Upper lobe of left lung (tissue), 6 donors: ENCODE measurements at regions not wholly inside any gene's neighbourhood (a gene's known extent, or its start where the extent isn't known, plus 50 kb on each side); places are given as distances from the start of the nearest gene placed in this dataset.

ENCODE experiments used
- ATAC-seq, 2 donors: fragments of 200-7000 bp; cut with Tn5 transposase; one replicate each; pipeline ENCODE4 v1.9.1; 2022; ENCODE audit warnings: mild to moderate bottlenecking in 2 of 2, moderate library complexity in 2 of 2; ENCODE audit not compliant: low FRiP score in 2 of 2
- DNase-seq, 2 donors: peaks; one replicate each; pipeline ENCODE4 v3.0.0-alpha.2; 2019 to 2020
- H3K27ac ChIP-seq, 4 donors: fragments of 200-600 bp; sonication (generic); one replicate each; pipeline ENCODE4 v1.5.1; 2016 to 2019
- H3K27me3 ChIP-seq, 4 donors: fragments of 200-600 bp; sonication (generic); one replicate each; pipeline ENCODE4 v1.5.1; 2017 to 2019
- H3K36me3 ChIP-seq, 4 donors: fragments of 200-600 bp; sonication (generic); one replicate each; pipeline ENCODE4 v1.5.1; 2016 to 2019
- H3K4me1 ChIP-seq, 4 donors: fragments of 200-600 bp; sonication (generic); one replicate each; pipeline ENCODE4 v1.5.1; 2018 to 2019
- H3K4me3 ChIP-seq, 4 donors: fragments of 200-600 bp; sonication (generic); one replicate each; pipeline ENCODE4 v1.5.1; 2017 to 2019; ENCODE audit warnings: mild to moderate bottlenecking in 2 of 4, moderate library complexity in 1 of 4
- H3K9me3 ChIP-seq, 4 donors: fragments of 200-600 bp; sonication (generic); one replicate each; pipeline ENCODE4 v1.5.1; 2018 to 2019
- EP300 ChIP-seq, 4 donors: sonication (generic); formaldehyde crosslinking; IDR thresholded peaks; one replicate each; pipeline ENCODE4 v1.5.1; 2017; ENCODE audit warnings: antibody characterized with exemption in 4 of 4, control low read depth in 2 of 4
- POLR2A ChIP-seq, 4 donors: fragments of 450-650 bp; IDR thresholded peaks; one replicate each; pipeline ENCODE4 v1.5.1; 2016 to 2017; ENCODE audit warnings: antibody characterized with exemption in 4 of 4, mild to moderate bottlenecking in 2 of 4
- POLR2AphosphoS5 ChIP-seq, 2 donors: sonication (generic); formaldehyde crosslinking; IDR thresholded peaks; one replicate each; pipeline ENCODE4 v1.5.1; 2017; ENCODE audit warnings: antibody characterized with exemption in 2 of 2
- WGBS, 2 donors: methylation state at CpG; one replicate each; pipeline ENCODE4 v1.1.5; 2017 to 2018; 5-methylcytosine and 5-hydroxymethylcytosine counted together
- TF ChIP-seq, protein P1 (sequence below), 6 experiments: fragments of 450-650 bp in 4 of 6; fragments of 200-600 bp in 2 of 6; sonication (generic) in 2 of 6; IDR thresholded peaks; one replicate each; pipeline ENCODE4 v1.5.1; 2016 to 2019; ENCODE audit warnings: antibody characterized with exemption in 6 of 6
- donor health status: DM: no; HTN: no; CAD: no; lungs with moderate emphysema.
- donor health status: DM: no; HTN: yes; CAD: no; lungs with severe emphysema.

DNA sequence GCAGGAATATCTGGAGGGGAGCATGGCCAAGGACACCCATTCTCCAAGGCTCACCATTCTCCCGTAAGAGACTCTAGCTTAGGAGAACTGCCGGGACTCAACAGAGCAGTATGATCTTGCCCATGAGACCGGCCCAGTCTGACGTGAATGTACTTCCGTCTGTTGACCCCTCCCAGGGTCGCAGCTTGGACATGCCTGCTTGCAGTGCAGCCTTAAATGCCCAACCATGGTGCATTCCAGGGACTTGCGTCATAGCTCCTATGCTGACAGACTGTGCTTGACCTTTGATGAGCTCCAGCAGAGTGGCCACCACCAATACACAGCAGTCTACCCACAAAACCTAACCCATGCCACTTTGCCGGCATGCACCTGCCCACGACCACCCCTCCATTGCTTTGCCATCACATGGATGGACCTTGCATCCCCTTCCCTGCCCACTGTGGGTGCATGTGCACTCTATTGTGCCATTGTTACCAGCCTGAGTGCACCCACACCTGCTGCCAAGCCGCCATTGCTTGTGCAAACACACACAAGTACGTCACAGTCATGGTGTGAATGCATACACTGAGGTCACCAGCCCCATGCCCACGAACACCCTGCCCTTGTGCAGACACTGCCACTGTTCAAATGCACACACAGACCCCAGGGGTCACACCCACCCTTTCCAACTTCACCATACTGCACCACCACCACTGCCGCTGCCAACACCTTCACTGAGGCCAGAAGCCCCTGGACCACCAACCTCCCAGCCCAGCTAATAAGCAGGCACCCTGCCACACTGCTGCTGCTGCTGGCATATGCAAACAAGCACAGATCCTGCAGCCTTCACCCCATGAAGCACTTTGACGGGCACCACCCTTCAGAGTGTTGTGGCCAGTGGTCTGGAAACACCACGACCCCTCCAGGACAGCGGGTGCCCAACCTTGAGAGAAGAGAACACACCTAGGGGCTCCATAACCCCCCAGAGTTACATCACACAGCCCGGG, 1141.3 kb downstream of the BRINP3 start:
- no peaks in the 10 kb centered on the region for H3K9me3 ChIP-seq
- H3K4me3 ChIP-seq: no peak overlapping the region
- no peaks in the 10 kb centered on the region for H3K27me3 ChIP-seq
- no peaks in the 10 kb centered on the region for H3K36me3 ChIP-seq
- 87 to 91% methylated on average over 5 to 17 of the region's 17 CpGs for WGBS, 2 donors
- TF ChIP-seq, protein P1, sequence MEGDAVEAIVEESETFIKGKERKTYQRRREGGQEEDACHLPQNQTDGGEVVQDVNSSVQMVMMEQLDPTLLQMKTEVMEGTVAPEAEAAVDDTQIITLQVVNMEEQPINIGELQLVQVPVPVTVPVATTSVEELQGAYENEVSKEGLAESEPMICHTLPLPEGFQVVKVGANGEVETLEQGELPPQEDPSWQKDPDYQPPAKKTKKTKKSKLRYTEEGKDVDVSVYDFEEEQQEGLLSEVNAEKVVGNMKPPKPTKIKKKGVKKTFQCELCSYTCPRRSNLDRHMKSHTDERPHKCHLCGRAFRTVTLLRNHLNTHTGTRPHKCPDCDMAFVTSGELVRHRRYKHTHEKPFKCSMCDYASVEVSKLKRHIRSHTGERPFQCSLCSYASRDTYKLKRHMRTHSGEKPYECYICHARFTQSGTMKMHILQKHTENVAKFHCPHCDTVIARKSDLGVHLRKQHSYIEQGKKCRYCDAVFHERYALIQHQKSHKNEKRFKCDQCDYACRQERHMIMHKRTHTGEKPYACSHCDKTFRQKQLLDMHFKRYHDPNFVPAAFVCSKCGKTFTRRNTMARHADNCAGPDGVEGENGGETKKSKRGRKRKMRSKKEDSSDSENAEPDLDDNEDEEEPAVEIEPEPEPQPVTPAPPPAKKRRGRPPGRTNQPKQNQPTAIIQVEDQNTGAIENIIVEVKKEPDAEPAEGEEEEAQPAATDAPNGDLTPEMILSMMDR (IDR thresholded peaks at IDR 0.05): no peak
- TF ChIP-seq POLR2A (IDR thresholded peaks at IDR 0.05) (no peak), EP300 (IDR thresholded peaks at IDR 0.05) (no peak), POLR2AphosphoS5 (IDR thresholded peaks at IDR 0.05) (no peak)
- no peaks in the 10 kb centered on the region for H3K4me1 ChIP-seq
- DNase-seq (peak in 1 of 2 donors; percentile 14), ATAC-seq (no peak)
- no peak overlapping the region for H3K27ac ChIP-seq

DNA sequence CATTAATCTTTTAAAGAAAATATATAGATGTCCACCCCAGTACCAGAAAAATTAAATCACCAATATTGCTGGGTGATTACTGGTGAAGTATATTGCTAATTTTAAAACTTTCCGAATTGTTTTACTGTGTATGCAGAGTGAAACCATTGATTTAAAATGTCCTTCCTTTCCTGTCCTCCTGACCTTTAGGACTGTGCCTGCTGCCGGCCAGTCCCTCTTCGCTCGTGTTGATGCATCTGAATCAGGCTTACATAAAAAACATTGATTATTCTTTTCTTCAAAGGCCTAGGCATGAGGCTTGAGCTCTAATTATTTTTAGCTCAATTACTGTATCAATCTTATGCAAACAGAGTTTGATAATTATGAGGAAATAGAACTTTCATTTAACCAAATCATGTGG, 1128.1 kb downstream of the BRINP3 start:
- TF ChIP-seq EP300 (IDR thresholded peaks at IDR 0.05) (no peak), POLR2A (IDR thresholded peaks at IDR 0.05) (no peak), POLR2AphosphoS5 (IDR thresholded peaks at IDR 0.05) (no peak)
- TF ChIP-seq, protein P1 (IDR thresholded peaks at IDR 0.05): no peak
- ATAC-seq (no peak), DNase-seq (no peak)
- H3K9me3 ChIP-seq: no peaks in the 10 kb centered on the region
- H3K27ac ChIP-seq: no peak overlapping the region
- no peaks in the 10 kb centered on the region for H3K27me3 ChIP-seq
- no peaks in the 10 kb centered on the region for H3K4me1 ChIP-seq
- H3K36me3 ChIP-seq: no peaks in the 10 kb centered on the region
- no peak overlapping the region for H3K4me3 ChIP-seq
- WGBS, 2 donors: 67 to 75% methylated on average over 4 of the region's 4 CpGs

DNA sequence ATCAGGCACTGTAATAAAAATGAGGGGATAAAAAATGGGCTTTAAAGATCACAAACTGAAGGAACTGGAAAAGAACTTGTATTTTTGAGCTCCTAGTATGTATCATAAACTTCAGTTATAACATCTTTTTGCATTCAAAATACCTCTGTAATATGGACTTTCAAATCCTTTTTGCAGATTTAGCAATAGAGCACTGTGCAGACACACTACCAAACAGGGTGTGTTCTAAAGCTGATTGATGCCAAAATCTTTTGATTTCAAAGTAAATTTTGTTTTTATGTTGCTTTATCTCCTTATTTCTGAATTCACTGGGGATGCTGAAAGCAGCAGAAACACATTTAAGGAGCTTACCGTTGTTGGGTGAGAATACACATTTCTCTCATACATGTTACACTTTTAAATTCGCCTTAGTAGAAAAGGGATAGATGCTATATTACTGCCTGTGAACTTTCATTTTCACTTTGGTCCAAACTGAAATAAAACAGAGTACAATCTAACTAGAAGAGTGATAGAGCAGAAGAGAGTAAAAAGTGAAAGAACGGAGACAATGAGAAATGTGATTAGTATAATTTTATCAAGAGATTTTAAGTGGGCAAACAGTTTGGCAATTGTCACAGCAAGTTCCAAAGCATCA, 1126.6 kb downstream of the BRINP3 start:
- H3K4me3 ChIP-seq: no peak overlapping the region
- no peak overlapping the region for H3K27ac ChIP-seq
- H3K27me3 ChIP-seq: no peaks in the 10 kb centered on the region
- DNase-seq: no peak
- no peaks in the 10 kb centered on the region for H3K36me3 ChIP-seq
- TF ChIP-seq POLR2AphosphoS5 (IDR thresholded peaks at IDR 0.05): no peak
- TF ChIP-seq POLR2A (IDR thresholded peaks at IDR 0.05): no peak
- TF ChIP-seq, protein P1 (IDR thresholded peaks at IDR 0.05): no peak
- TF ChIP-seq EP300 (IDR thresholded peaks at IDR 0.05): no peak
- no peaks in the 10 kb centered on the region for H3K4me1 ChIP-seq
- WGBS, 2 donors: 71 to 72% methylated on average over 3 of the region's 3 CpGs
- no peaks in the 10 kb centered on the region for H3K9me3 ChIP-seq
- ATAC-seq: no peak

DNA sequence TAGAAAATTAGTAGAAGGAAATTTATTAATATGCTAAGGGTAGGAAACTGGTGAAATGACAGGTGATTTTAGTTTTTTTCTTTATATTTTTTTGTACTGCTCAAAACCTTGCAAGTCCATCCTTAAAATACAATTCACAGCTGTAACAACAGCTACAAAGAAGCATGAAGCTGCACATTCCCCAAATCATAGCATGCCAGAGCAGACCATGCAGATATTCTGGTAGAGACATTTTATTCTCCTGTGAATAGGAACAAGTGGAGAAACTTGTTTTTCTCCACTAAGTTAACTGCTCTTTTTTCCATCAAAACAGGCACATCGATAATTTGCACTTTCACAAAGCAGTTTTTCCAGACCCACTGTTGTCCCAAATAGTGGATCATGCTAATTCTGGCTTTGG, 1125.7 kb downstream of the BRINP3 start:
- H3K4me3 ChIP-seq: no peak overlapping the region
- no peaks in the 10 kb centered on the region for H3K27me3 ChIP-seq
- no peaks in the 10 kb centered on the region for H3K36me3 ChIP-seq
- H3K27ac ChIP-seq: no peak overlapping the region
- TF ChIP-seq EP300 (IDR thresholded peaks at IDR 0.05) (no peak), POLR2A (IDR thresholded peaks at IDR 0.05) (no peak), POLR2AphosphoS5 (IDR thresholded peaks at IDR 0.05) (no peak)
- TF ChIP-seq, protein P1 (IDR thresholded peaks at IDR 0.05): no peak
- H3K4me1 ChIP-seq: no peaks in the 10 kb centered on the region
- 0 to 52% methylated on average over 1 of the region's 1 CpG for WGBS, 2 donors
- ATAC-seq (no peak), DNase-seq (no peak)
- no peaks in the 10 kb centered on the region for H3K9me3 ChIP-seq
